OCI-LY7 (cell line): ENCODE measurements at regions not wholly inside any gene's neighbourhood (a gene's known extent, or its start where the extent isn't known, plus 50 kb on each side); places are given as distances from the start of the nearest gene placed in this dataset.

ENCODE experiments used
- BruUV-seq: library from RNA; stranded (reverse); fragments of 400-500 nt; replicated peaks from 2 replicates; lab custom pipeline; 2021; lab: Mats Ljungman, UMichigan
- CTCF ChIA-PET: fragments of 300-600 bp; sonication (Branson Sonifier 250); formaldehyde crosslinking; loops from one replicate; lab custom pipeline; 2022; ENCODE audit warnings: antibody characterized with exemption; ENCODE audit not compliant: unreplicated experiment; lab: Charles Lee
- POLR2A ChIA-PET: fragments of 300-600 bp; sonication (Branson Sonifier 250); formaldehyde crosslinking; loops from one replicate; lab custom pipeline; 2022; ENCODE audit warnings: antibody characterized with exemption; lab: Charles Lee
- DNase-seq: peaks from one replicate; pipeline ENCODE4 v3.0.0-alpha.2; 2015; ENCODE audit warnings: low spot score
- H2AFZ ChIP-seq: fragments of 200-600 bp; sonication (generic), shearing (Covaris generic); 2 replicates; pipeline ENCODE4 v1.6.1; 2014; ENCODE audit warnings: mild to moderate bottlenecking, antibody characterized with exemption, low read length, moderate library complexity
- H3K27ac ChIP-seq: fragments of 200-600 bp; sonication (generic); 2 replicates; pipeline ENCODE4 v1.5.1; 2014; ENCODE audit warnings: mixed run types, low read depth, mild to moderate bottlenecking, moderate library complexity, low read length, inconsistent platforms; ENCODE audit not compliant: poor library complexity, severe bottlenecking
- H3K36me3 ChIP-seq: fragments of 200-600 bp; sonication (generic); 2 replicates; pipeline ENCODE4 v1.6.1; 2014; ENCODE audit warnings: mild to moderate bottlenecking, antibody characterized with exemption, low read length, moderate library complexity, mixed read lengths; ENCODE audit not compliant: insufficient read depth
- H3K4me1 ChIP-seq: fragments of 200-600 bp; sonication (generic); 2 replicates; pipeline ENCODE4 v1.5.1; 2014; ENCODE audit warnings: mild to moderate bottlenecking, low read length; ENCODE audit not compliant: insufficient read depth, poor library complexity, severe bottlenecking
- H3K4me2 ChIP-seq: fragments of 200-600 bp; sonication (generic); 2 replicates; pipeline ENCODE4 v1.6.1; 2014; ENCODE audit warnings: mild to moderate bottlenecking, low read length
- H3K4me3 ChIP-seq: fragments of 200-600 bp; sonication (generic); 2 replicates; pipeline ENCODE4 v1.5.1; 2014; ENCODE audit warnings: mild to moderate bottlenecking, low read depth, low read length; ENCODE audit not compliant: poor library complexity, severe bottlenecking
- H3K79me2 ChIP-seq: fragments of 200-600 bp; sonication (generic); 2 replicates; pipeline ENCODE4 v1.6.1; 2016; ENCODE audit warnings: low read depth, mild to moderate bottlenecking, low read length, moderate library complexity, mixed read lengths; ENCODE audit not compliant: insufficient read depth
- H3K9me2 ChIP-seq: fragments of 200-600 bp; sonication (generic); 2 replicates; pipeline ENCODE4 v1.6.1; 2016; ENCODE audit warnings: mild to moderate bottlenecking, low read length, mixed read lengths; ENCODE audit not compliant: insufficient read depth
- H3K9me3 ChIP-seq: fragments of 200-600 bp; sonication (generic); 2 replicates; pipeline ENCODE4 v1.6.1; 2014; ENCODE audit warnings: mild to moderate bottlenecking, mixed run types, low read length, mixed read lengths
- H4K20me1 ChIP-seq: fragments of 200-600 bp; sonication (generic); 2 replicates; pipeline ENCODE4 v1.6.1; 2014; ENCODE audit warnings: mild to moderate bottlenecking, antibody characterized with exemption, low read length, moderate library complexity, mixed read lengths; ENCODE audit not compliant: insufficient read depth
- CTCF ChIP-seq: fragments of 200-600 bp; sonication (generic); conservative IDR thresholded peaks from 2 replicates; pipeline ENCODE4 v1.5.1; 2014; ENCODE audit warnings: mild to moderate bottlenecking, antibody characterized with exemption, low read length, moderate library complexity, mixed read lengths
- EZH2phosphoT487 ChIP-seq: fragments of 200-600 bp; sonication (generic); IDR thresholded peaks from 2 replicates; pipeline ENCODE4 v1.6.1; 2018; ENCODE audit warnings: low read depth, borderline replicate concordance, mild to moderate bottlenecking, mixed run types, antibody characterized with exemption, low read length, moderate library complexity, mixed read lengths
- intact Hi-C: fragments of 100-400 bp; cut with micrococcal nuclease; formaldehyde crosslinking; loops from one replicate; pipeline ENCODE4 v1.10.0; 2022; ENCODE audit not compliant: unreplicated experiment

DNA sequence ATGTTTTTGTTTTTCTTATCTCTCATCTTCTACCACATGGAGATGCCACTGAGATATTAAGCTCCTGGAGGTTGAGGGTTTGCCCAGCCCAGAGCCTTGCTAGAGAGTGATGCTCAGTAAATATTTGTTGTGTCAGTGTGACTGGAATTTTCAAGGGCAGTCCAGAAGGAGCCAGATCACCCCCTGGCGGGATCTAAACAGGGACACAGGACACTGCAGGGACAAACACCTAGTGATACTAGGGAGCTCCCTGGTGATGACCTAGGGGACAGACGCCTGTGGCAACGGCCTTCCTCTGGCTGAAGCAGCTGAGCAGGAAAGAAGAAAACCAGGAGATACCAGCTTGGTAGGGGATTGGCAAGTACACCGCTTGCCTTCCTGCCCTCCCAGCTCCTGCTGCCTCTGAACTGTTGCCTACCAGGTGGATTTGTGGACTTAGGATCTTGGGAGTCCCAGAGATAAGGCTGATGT lies 714.4 kb upstream of the TBX3 start:
- intact Hi-C loops, result no loop called here
- Histone ChIP-seq H3K4me3 (no peak overlapping the region), H3K79me2 (no peaks in the 10 kb centered on the region), H3K9me3 (no peaks in the 10 kb centered on the region), H4K20me1 (no peaks in the 10 kb centered on the region), H3K9me2 (no peaks in the 10 kb centered on the region), H3K4me2 (no peak overlapping the region), H3K27ac (no peak overlapping the region), H3K4me1 (no peaks in the 10 kb centered on the region), H2AFZ (no peak overlapping the region), H3K36me3 (no peaks in the 10 kb centered on the region)
- POLR2A ChIA-PET, result no interaction called here
- BruUV-seq, result no TSS peak
- CTCF ChIA-PET, result no interaction called here
- DNase-seq, result no peak
- no peak for TF ChIP-seq EZH2phosphoT487
- no peak for TF ChIP-seq CTCF

DNA sequence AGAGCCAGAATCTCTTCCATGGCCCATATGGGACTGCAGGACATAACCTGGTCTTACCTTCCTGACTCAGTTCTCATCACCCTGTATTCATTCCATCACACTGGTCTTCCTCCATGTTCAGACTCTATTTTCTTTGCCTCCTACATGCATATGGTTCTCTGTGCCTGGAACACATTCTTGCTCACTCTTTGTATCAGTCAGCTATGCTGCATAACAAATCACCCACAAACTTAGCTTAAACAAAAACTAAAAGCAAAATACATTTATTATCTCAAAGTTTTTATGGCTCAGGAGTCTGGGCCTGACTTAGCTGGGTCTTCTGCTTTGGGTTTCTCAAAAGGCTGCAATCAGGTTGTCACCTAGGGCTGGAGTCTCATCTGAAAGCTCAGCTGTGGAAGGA lies 712.6 kb upstream of the TBX3 start:
- CTCF ChIA-PET, result no interaction called here
- Histone ChIP-seq H3K27ac (no peak overlapping the region), H3K79me2 (no peaks in the 10 kb centered on the region), H3K4me3 (no peak overlapping the region), H3K36me3 (no peaks in the 10 kb centered on the region), H3K9me2 (no peaks in the 10 kb centered on the region), H2AFZ (no peak overlapping the region), H3K9me3 (no peaks in the 10 kb centered on the region), H3K4me1 (no peaks in the 10 kb centered on the region), H4K20me1 (no peaks in the 10 kb centered on the region), H3K4me2 (no peak overlapping the region)
- POLR2A ChIA-PET, result no interaction called here
- intact Hi-C loops, result no loop called here
- TF ChIP-seq CTCF (no peak), EZH2phosphoT487 (no peak)
- BruUV-seq, result no TSS peak
- no peak for DNase-seq

GRCh38 chr12:115394496-115395220 lies 710.7 kb upstream of the TBX3 start:
- H3K36me3 ChIP-seq, result no peaks in the 10 kb centered on the region
- ChIA-PET CTCF (no interaction called here), POLR2A (no interaction called here)
- no TSS peak for BruUV-seq
- H3K4me3 ChIP-seq, result no peak overlapping the region
- DNase-seq, result no peak
- H3K27ac ChIP-seq, result no peak overlapping the region
- no peak for TF ChIP-seq EZH2phosphoT487
- TF ChIP-seq CTCF, result no peak
- H3K4me1 ChIP-seq, result no peaks in the 10 kb centered on the region
- no peaks in the 10 kb centered on the region for H4K20me1 ChIP-seq
- no peaks in the 10 kb centered on the region for H3K9me3 ChIP-seq
- H3K9me2 ChIP-seq, result no peaks in the 10 kb centered on the region
- H3K79me2 ChIP-seq, result no peaks in the 10 kb centered on the region
- intact Hi-C loops, result no loop called here
- no peak overlapping the region for H2AFZ ChIP-seq
- no peak overlapping the region for H3K4me2 ChIP-seq
